Naive B cell (primary cell): ENCODE measurements at regions not wholly inside any gene's neighbourhood (a gene's known extent, or its start where the extent isn't known, plus 50 kb on each side); places are given as distances from the start of the nearest gene placed in this dataset.

Experiments used
- ATAC-seq, 2 donors: fragments of 150-1000 bp; cut with Tn5 transposase; 2 replicates each; pipeline ENCODE4 v1.10.0; 2021; ENCODE audit warnings: low read depth in 2 of 2, mild to moderate bottlenecking in 2 of 2, moderate library complexity in 2 of 2
- DNase-seq: peaks from one replicate; pipeline ENCODE4 v3.0.0; 2022
- H3K27ac Mint-ChIP-seq, 6 donors: one replicate each; pipeline ENCODE4 v1.8.0; 2020 to 2022; ENCODE audit warnings: mild to moderate bottlenecking in 6 of 6, mixed read lengths in 6 of 6, moderate library complexity in 5 of 6, inconsistent platforms in 2 of 6
- H3K27me3 Mint-ChIP-seq, 3 donors: one replicate each; pipeline ENCODE4 v1.8.0; 2021 to 2022; ENCODE audit warnings: mixed read lengths in 3 of 3, mild to moderate bottlenecking in 1 of 3
- H3K36me3 Mint-ChIP-seq, 2 donors: one replicate each; pipeline ENCODE4 v1.8.0; 2020 to 2022; ENCODE audit warnings: mixed read lengths in 2 of 2, inconsistent platforms in 1 of 2, mild to moderate bottlenecking in 1 of 2
- H3K4me1 Mint-ChIP-seq, 3 donors: one replicate each; pipeline ENCODE4 v1.8.0; 2020 to 2022; ENCODE audit warnings: mixed read lengths in 3 of 3, inconsistent platforms in 1 of 3, mild to moderate bottlenecking in 1 of 3, moderate library complexity in 1 of 3
- H3K4me3 Mint-ChIP-seq, 8 donors: one replicate each; pipeline ENCODE4 v1.8.0; 2020 to 2022; ENCODE audit warnings: mild to moderate bottlenecking in 8 of 8, mixed read lengths in 8 of 8, moderate library complexity in 8 of 8, inconsistent platforms in 2 of 8
- H3K9me3 Mint-ChIP-seq, 7 donors: one replicate each; pipeline ENCODE4 v1.8.0; 2020 to 2022; ENCODE audit warnings: mixed read lengths in 7 of 7, mild to moderate bottlenecking in 5 of 7, inconsistent platforms in 2 of 7, moderate library complexity in 1 of 7

GRCh38 chr16:54706406-54706805, 224.3 kb upstream of the IRX5 start:
- peaks cover 0 to 5% (median 2%) of the 10 kb centered on the region in 7 donors for H3K9me3 Mint-ChIP-seq
- H3K27me3 Mint-ChIP-seq = peaks cover 0 to 7% (median 0%) of the 10 kb centered on the region in 3 donors
- no peak overlapping the region for H3K27ac Mint-ChIP-seq
- no peaks in the 10 kb centered on the region for H3K36me3 Mint-ChIP-seq
- ATAC-seq (no peak), DNase-seq (no peak)
- H3K4me1 Mint-ChIP-seq = no peaks in the 10 kb centered on the region
- H3K4me3 Mint-ChIP-seq = no peak overlapping the region

GRCh38 chr16:54703339-54703738, 227.3 kb upstream of the IRX5 start:
- no peaks in the 10 kb centered on the region for H3K4me1 Mint-ChIP-seq
- DNase-seq (no peak), ATAC-seq (no peak)
- no peak overlapping the region for H3K4me3 Mint-ChIP-seq
- no peaks in the 10 kb centered on the region for H3K36me3 Mint-ChIP-seq
- no peak overlapping the region for H3K27ac Mint-ChIP-seq
- H3K9me3 Mint-ChIP-seq = peaks cover 0 to 2% (median 0%) of the 10 kb centered on the region in 7 donors
- H3K27me3 Mint-ChIP-seq = peaks cover 0 to under 1% (median 0%) of the 10 kb centered on the region in 3 donors

- Mint-ChIP-seq H3K9me3 (peaks cover 0 to 2% (median 0%) of the 10 kb centered on the region in 7 donors), H3K4me3 (no peak overlapping the region), H3K27ac (no peak overlapping the region), H3K36me3 (no peaks in the 10 kb centered on the region), H3K4me1 (no peaks in the 10 kb centered on the region), H3K27me3 (no peaks in the 10 kb centered on the region)
- DNase-seq = no peak
- ATAC-seq = no peak
These were observed 231.0 kb upstream of the IRX5 start for GRCh38 chr16:54699656-54700055.

DNA sequence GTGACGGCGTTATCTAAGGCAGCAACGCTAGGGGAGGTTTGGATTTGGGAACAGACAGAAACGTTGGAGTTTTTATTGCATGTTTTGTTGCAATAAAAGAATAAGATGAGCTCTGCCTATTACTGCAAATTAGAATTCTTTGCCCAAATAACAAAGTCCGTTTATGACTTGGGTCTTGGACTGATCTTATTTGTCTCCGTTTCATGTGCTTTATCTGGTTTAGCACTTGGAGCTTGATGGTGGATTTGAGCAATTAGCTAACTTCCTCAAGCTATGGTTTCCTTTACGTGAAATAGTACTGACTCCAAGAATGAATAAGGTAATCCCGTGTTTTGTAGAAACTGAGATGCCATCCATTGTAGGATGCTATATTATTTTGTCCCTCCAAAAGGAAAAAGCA, 233.0 kb upstream of the IRX5 start:
- Mint-ChIP-seq H3K36me3 (no peaks in the 10 kb centered on the region), H3K4me3 (no peak overlapping the region), H3K4me1 (no peaks in the 10 kb centered on the region), H3K27ac (no peak overlapping the region), H3K9me3 (peaks cover 0 to 6% (median 1%) of the 10 kb centered on the region in 7 donors), H3K27me3 (no peaks in the 10 kb centered on the region)
- ATAC-seq (no peak), DNase-seq (no peak)

GRCh38 chr16:54696970-54697369, 233.7 kb upstream of the IRX5 start:
- Mint-ChIP-seq H3K4me3 (no peak overlapping the region), H3K9me3 (peaks cover 0 to 10% (median 1%) of the 10 kb centered on the region in 7 donors), H3K27me3 (no peaks in the 10 kb centered on the region), H3K4me1 (no peaks in the 10 kb centered on the region), H3K27ac (no peak overlapping the region), H3K36me3 (no peaks in the 10 kb centered on the region)
- ATAC-seq = no peak
- DNase-seq = no peak

GRCh38 chr16:54696522-54696921, 234.1 kb upstream of the IRX5 start:
- Mint-ChIP-seq H3K4me1 (no peaks in the 10 kb centered on the region), H3K27me3 (no peaks in the 10 kb centered on the region), H3K36me3 (no peaks in the 10 kb centered on the region), H3K27ac (no peak overlapping the region), H3K9me3 (peaks cover 0 to 10% (median 1%) of the 10 kb centered on the region in 7 donors), H3K4me3 (no peak overlapping the region)
- DNase-seq (no peak), ATAC-seq (no peak)

DNA sequence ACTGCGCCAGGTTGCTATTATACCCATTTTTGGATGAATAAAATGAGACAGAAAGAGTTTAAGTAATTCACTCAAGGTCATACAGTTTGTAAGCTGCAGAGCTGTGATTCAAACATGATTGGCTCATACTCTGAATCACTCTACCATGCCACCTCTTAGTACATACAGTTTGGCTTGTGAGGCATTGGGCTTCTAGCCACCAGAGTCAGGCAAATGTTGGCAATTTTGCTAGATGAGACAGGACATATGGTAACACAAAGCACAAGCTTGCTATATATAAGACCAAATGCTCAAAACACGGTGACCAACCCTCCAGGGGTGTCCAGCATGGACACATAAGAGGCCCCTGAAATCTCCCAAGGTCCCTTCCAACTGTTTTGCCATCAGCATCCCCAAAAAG, 236.0 kb upstream of the IRX5 start:
- H3K9me3 Mint-ChIP-seq = peaks cover 0 to 10% (median 0%) of the 10 kb centered on the region in 7 donors
- DNase-seq (no peak), ATAC-seq (no peak)
- peak overlapping the region in 1 of 8 donors; percentile 22 for H3K4me3 Mint-ChIP-seq
- H3K36me3 Mint-ChIP-seq = no peaks in the 10 kb centered on the region
- no peak overlapping the region for H3K27ac Mint-ChIP-seq
- no peaks in the 10 kb centered on the region for H3K4me1 Mint-ChIP-seq
- no peaks in the 10 kb centered on the region for H3K27me3 Mint-ChIP-seq

DNA sequence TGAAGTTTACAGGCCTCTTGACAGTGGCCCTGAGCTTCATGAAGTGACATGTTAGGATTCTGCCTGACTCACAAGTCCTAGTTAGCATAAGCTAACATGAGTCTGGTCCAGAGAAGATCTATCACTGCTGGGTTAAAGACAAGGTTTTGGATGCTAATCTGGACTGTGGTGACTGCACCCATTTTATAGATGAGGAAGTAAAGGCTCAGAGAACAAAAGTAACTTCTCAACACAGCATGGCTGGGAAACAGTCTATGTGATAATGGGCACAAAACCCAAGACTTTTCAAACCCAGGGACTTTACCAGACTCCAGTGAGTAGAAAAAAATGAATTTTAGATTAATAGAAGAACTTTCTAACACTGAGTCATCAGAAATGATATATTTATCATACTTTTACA, 236.8 kb upstream of the IRX5 start:
- H3K27ac Mint-ChIP-seq = no peak overlapping the region
- no peak overlapping the region for H3K4me3 Mint-ChIP-seq

DNA sequence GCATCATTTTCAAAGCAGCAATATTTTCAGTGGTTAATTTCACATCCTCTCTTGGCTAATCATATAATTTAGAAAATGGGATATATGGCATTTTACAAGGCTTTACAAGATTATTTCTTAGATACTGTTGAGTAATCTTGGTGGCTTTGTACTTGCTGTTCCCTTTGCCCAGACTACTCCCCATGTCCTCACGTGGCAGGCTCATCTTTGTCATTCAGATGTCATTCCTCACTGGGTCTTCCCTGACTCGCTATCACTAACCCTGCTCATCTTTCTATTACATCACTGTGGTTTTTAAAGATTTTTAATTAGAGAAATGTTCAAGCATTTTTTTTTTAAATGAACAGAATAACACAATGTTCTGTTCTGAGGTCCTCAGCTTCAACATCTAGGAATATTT, 240.0 kb upstream of the IRX5 start:
- ATAC-seq = no peak
- H3K4me1 Mint-ChIP-seq = no peaks in the 10 kb centered on the region

More for the DNA sequence above, 236.8 kb upstream of the IRX5 start:
- Mint-ChIP-seq H3K4me1 (no peaks in the 10 kb centered on the region), H3K9me3 (peaks cover 0 to 10% (median 0%) of the 10 kb centered on the region in 7 donors), H3K36me3 (no peaks in the 10 kb centered on the region), H3K27me3 (no peaks in the 10 kb centered on the region)
- ATAC-seq = no peak
- DNase-seq = no peak

GRCh38 chr16:54690306-54690705, 240.4 kb upstream of the IRX5 start:
- Mint-ChIP-seq H3K9me3 (peaks cover 0 to 22% (median 5%) of the 10 kb centered on the region in 7 donors), H3K4me1 (no peaks in the 10 kb centered on the region), H3K36me3 (no peaks in the 10 kb centered on the region), H3K27ac (no peak overlapping the region), H3K27me3 (peaks cover 0 to 5% (median 5%) of the 10 kb centered on the region in 3 donors), H3K4me3 (no peak overlapping the region)
- ATAC-seq (no peak), DNase-seq (no peak)

More for the DNA sequence above, 240.0 kb upstream of the IRX5 start:
- DNase-seq = no peak
- H3K27me3 Mint-ChIP-seq = peaks cover 0 to 5% (median 5%) of the 10 kb centered on the region in 3 donors
- no peaks in the 10 kb centered on the region for H3K36me3 Mint-ChIP-seq
- H3K27ac Mint-ChIP-seq = no peak overlapping the region
- no peak overlapping the region for H3K4me3 Mint-ChIP-seq
- peaks cover 0 to 22% (median 5%) of the 10 kb centered on the region in 7 donors for H3K9me3 Mint-ChIP-seq

DNA sequence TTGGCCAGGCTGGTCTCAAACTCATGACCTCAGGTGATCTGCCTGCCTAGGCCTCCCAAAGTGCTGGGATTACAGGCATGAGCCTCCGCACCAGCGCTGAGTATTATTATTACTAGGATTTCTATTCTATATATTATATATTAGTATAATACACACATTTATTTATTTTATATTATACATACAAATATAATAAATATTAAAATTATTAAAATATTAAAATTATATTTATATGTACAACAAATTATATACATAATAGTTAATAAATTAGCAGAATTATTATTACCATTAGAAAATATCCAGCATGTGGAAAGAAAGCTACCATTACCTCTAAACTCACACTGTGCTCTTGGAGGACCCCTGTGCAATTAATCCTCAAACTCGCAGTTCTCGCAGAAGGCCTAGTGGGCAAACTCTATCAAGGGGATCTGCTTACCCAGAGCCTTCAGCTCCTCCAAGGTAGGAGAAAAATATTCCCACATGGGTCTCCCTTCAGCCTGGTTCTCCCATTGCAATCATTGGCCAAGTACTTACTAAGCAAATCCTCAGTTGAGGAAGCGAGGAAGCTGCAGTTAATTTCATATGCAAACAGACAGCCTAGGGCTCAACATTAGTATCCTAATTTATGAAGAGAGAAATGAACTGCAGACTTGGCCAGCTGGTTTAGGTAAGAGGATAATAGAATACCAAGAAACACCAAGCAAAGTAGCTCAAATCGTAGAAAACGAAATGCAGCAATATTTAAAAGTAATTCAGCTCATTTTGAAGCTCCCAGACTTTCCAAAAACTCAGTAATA, 241.4 kb upstream of the IRX5 start:
- H3K27me3 Mint-ChIP-seq = peaks cover 0 to 5% (median 5%) of the 10 kb centered on the region in 3 donors
- H3K36me3 Mint-ChIP-seq = no peaks in the 10 kb centered on the region
- no peak overlapping the region for H3K4me3 Mint-ChIP-seq
- peaks cover 0 to 22% (median 5%) of the 10 kb centered on the region in 7 donors for H3K9me3 Mint-ChIP-seq
- ATAC-seq = no peak
- no peak overlapping the region for H3K27ac Mint-ChIP-seq
- DNase-seq = no peak
- no peaks in the 10 kb centered on the region for H3K4me1 Mint-ChIP-seq

DNA sequence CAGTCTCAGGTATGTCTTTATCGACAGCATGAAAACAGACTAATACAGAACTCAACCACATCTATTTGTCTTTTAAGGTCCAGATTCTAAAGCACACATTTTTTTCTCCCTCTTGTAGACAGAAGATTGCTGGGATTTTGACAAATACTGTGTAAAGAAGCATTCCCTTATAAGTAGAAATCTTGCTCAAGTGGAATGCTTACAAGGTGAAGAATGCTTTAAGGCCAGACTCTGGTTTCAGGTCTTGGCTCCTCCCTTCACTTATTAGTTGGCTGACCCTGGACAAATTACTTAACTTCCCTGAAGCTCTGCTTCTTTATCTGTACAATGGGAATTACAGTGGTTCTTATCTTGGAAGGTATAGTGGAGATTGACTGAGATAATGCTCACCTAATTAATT, 242.3 kb upstream of the IRX5 start:
- Mint-ChIP-seq H3K4me3 (no peak overlapping the region), H3K27ac (no peak overlapping the region), H3K4me1 (no peaks in the 10 kb centered on the region), H3K36me3 (no peaks in the 10 kb centered on the region), H3K9me3 (peaks cover 0 to 22% (median 5%) of the 10 kb centered on the region in 7 donors), H3K27me3 (peaks cover 0 to 5% (median 5%) of the 10 kb centered on the region in 3 donors)
- DNase-seq (no peak), ATAC-seq (no peak)

- no peaks in the 10 kb centered on the region for H3K4me1 Mint-ChIP-seq
- no peak overlapping the region for H3K4me3 Mint-ChIP-seq
- no peak overlapping the region for H3K27ac Mint-ChIP-seq
- no peak for DNase-seq
- no peaks in the 10 kb centered on the region for H3K36me3 Mint-ChIP-seq
- H3K27me3 Mint-ChIP-seq = peaks cover 0 to 5% (median 5%) of the 10 kb centered on the region in 3 donors
- ATAC-seq = no peak
- peaks cover 0 to 12% (median 5%) of the 10 kb centered on the region in 7 donors for H3K9me3 Mint-ChIP-seq
These were observed 243.4 kb upstream of the IRX5 start for GRCh38 chr16:54687043-54687899.

- Mint-ChIP-seq H3K4me1 (no peaks in the 10 kb centered on the region), H3K36me3 (no peaks in the 10 kb centered on the region), H3K27ac (peak overlapping the region in 1 of 6 donors; percentile 29), H3K4me3 (no peak overlapping the region), H3K27me3 (peaks cover 0 to 5% (median 5%) of the 10 kb centered on the region in 3 donors), H3K9me3 (peaks cover 0 to 12% (median 5%) of the 10 kb centered on the region in 7 donors)
- DNase-seq = no peak
- ATAC-seq = no peak
These were observed 245.0 kb upstream of the IRX5 start for GRCh38 chr16:54685682-54686081.
